ENCODE measurements at regions not wholly inside any gene's neighbourhood (a gene's known extent, or its start where the extent isn't known, plus 50 kb on each side); places are given as distances from the start of the nearest gene placed in this dataset.
"Not testable (repeated sequence)": the region's sequence is repeated elsewhere in the genome, so short reads cannot be mapped to it uniquely, and the experiment has no call there.

GRCh38 chr11:82194521-82194920 lies 539.1 kb downstream of the FAM181B start:
- DNase-seq, result no peak

GRCh38 chr11:82191695-82192094 lies 542.0 kb downstream of the FAM181B start:
- DNase-seq, result no peak

- no peak for DNase-seq
These were observed 547.7 kb downstream of the FAM181B start for GRCh38 chr11:82185925-82186324.

GRCh38 chr11:82184966-82185365 lies 548.7 kb downstream of the FAM181B start:
- no peak for DNase-seq

- no peak for DNase-seq
These were observed 550.3 kb downstream of the FAM181B start for GRCh38 chr11:82183346-82183745.

- not testable (repeated sequence) for DNase-seq
These were observed 551.0 kb downstream of the FAM181B start for GRCh38 chr11:82182697-82183096.

- DNase-seq, result not testable (repeated sequence)
These were observed 551.9 kb downstream of the FAM181B start for GRCh38 chr11:82181796-82182195.

GRCh38 chr11:82176945-82177344 lies 556.7 kb downstream of the FAM181B start:
- DNase-seq, result no peak

- DNase-seq, result no peak
These were observed 557.3 kb downstream of the FAM181B start for GRCh38 chr11:82176365-82176764.

- DNase-seq, result no peak
These were observed 559.1 kb downstream of the FAM181B start for GRCh38 chr11:82174610-82175009.

- DNase-seq, result no peak
These were observed 586.9 kb downstream of the FAM181B start for GRCh38 chr11:82146789-82147188.

- DNase-seq, result no peak
These were observed 614.7 kb downstream of the FAM181B start for GRCh38 chr11:82118946-82119345.

- DNase-seq, result no peak
These were observed 616.3 kb downstream of the FAM181B start for GRCh38 chr11:82117362-82117761.

- DNase-seq, result no peak
These were observed 628.2 kb downstream of the FAM181B start for GRCh38 chr11:82105331-82105998.

- no peak for DNase-seq
These were observed 640.8 kb downstream of the FAM181B start for GRCh38 chr11:82092904-82093303.

GRCh38 chr11:82089426-82089825 lies 644.2 kb downstream of the FAM181B start:
- no peak for DNase-seq

GRCh38 chr11:82085493-82085892 lies 648.2 kb downstream of the FAM181B start:
- no peak for DNase-seq

GRCh38 chr11:82082976-82083375 lies 650.7 kb downstream of the FAM181B start:
- no peak for DNase-seq

GRCh38 chr11:82080160-82080559 lies 653.5 kb downstream of the FAM181B start:
- no peak for DNase-seq

GRCh38 chr11:82076126-82076525 lies 657.5 kb downstream of the FAM181B start:
- DNase-seq, result no peak

GRCh38 chr11:82059505-82059904 lies 674.2 kb downstream of the FAM181B start:
- DNase-seq, result no peak

GRCh38 chr11:82056450-82056849 lies 677.2 kb downstream of the FAM181B start:
- DNase-seq, result no peak

GRCh38 chr11:82049199-82049598 lies 684.5 kb downstream of the FAM181B start:
- DNase-seq, result no peak

- no peak for DNase-seq
These were observed 686.5 kb downstream of the FAM181B start for GRCh38 chr11:82047200-82047599.

- no peak for DNase-seq
These were observed 686.9 kb downstream of the FAM181B start for GRCh38 chr11:82046778-82047177.

Data from NCI-H2107 (cell line).